ENCODE measurements at regions not wholly inside any gene's neighbourhood (a gene's known extent, or its start where the extent isn't known, plus 50 kb on each side); places are given as distances from the start of the nearest gene placed in this dataset.

GRCh38 chr15:94722024-94722636 lies 490.8 kb downstream of the MCTP2 start:
- DNase-seq, result no peak
- no peaks in the 10 kb centered on the region for H3K36me3 Mint-ChIP-seq
- no peaks in the 10 kb centered on the region for H3K9me3 Mint-ChIP-seq
- no peak overlapping the region for H3K27ac Mint-ChIP-seq
- no peak overlapping the region for H3K4me3 Mint-ChIP-seq
- H3K4me1 Mint-ChIP-seq, result no peaks in the 10 kb centered on the region
- peaks cover 2 to 5% (median 5%) of the 10 kb centered on the region in 3 donors for H3K27me3 Mint-ChIP-seq (ENCODE audit: low read depth in 3 of 3)

DNA sequence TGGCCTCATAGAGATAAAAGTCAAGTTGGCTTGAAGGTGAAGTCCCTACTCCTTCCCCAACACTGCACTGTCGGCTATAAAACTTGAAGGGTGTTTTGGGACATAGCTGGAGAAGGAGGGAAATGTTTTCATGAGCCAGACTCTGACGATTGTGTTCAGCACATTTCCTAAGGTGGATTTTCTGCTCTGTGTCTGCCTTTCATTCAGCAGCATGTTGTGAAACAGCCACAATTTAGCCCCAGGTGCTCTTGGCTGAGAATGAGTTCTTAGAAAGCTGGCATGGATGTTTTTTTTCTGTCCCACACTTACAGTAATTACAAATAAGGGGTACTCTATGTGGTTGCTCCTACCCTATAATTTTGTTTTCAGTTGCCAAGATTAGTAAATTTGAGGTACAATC lies 492.4 kb downstream of the MCTP2 start:
- DNase-seq, result no peak
- H3K9me3 Mint-ChIP-seq, result no peaks in the 10 kb centered on the region
- no peaks in the 10 kb centered on the region for H3K4me1 Mint-ChIP-seq
- H3K36me3 Mint-ChIP-seq, result no peaks in the 10 kb centered on the region
- no peak overlapping the region for H3K4me3 Mint-ChIP-seq
- peaks cover 2 to 11% (median 5%) of the 10 kb centered on the region in 3 donors for H3K27me3 Mint-ChIP-seq (ENCODE audit: low read depth in 3 of 3)
- no peak overlapping the region for H3K27ac Mint-ChIP-seq

- Mint-ChIP-seq H3K36me3 (no peaks in the 10 kb centered on the region), H3K27me3 (ENCODE audit: low read depth in 3 of 3) (peaks cover 0 to 9% (median 4%) of the 10 kb centered on the region in 3 donors), H3K4me1 (no peaks in the 10 kb centered on the region), H3K27ac (no peak overlapping the region), H3K4me3 (no peak overlapping the region), H3K9me3 (no peaks in the 10 kb centered on the region)
- DNase-seq, result no peak
Observed at GRCh38 chr15:94731286-94731685, 499.9 kb downstream of the MCTP2 start.

GRCh38 chr15:94734460-94734859 lies 503.1 kb downstream of the MCTP2 start:
- Mint-ChIP-seq H3K4me1 (no peaks in the 10 kb centered on the region), H3K27me3 (ENCODE audit: low read depth in 3 of 3) (peaks cover 0 to 4% (median 2%) of the 10 kb centered on the region in 3 donors), H3K4me3 (no peak overlapping the region), H3K27ac (no peak overlapping the region), H3K9me3 (no peaks in the 10 kb centered on the region), H3K36me3 (no peaks in the 10 kb centered on the region)
- no peak for DNase-seq

- no peak for DNase-seq
- peaks cover 1 to 2% (median 2%) of the 10 kb centered on the region in 3 donors for H3K27me3 Mint-ChIP-seq (ENCODE audit: low read depth in 3 of 3)
- H3K27ac Mint-ChIP-seq, result no peak overlapping the region
- no peaks in the 10 kb centered on the region for H3K36me3 Mint-ChIP-seq
- no peaks in the 10 kb centered on the region for H3K9me3 Mint-ChIP-seq
- H3K4me1 Mint-ChIP-seq, result no peaks in the 10 kb centered on the region
- H3K4me3 Mint-ChIP-seq, result no peak overlapping the region
Observed at GRCh38 chr15:94736236-94736635, 504.9 kb downstream of the MCTP2 start.

- peaks cover 0 to 4% (median 0%) of the 10 kb centered on the region in 3 donors for H3K27me3 Mint-ChIP-seq (ENCODE audit: low read depth in 3 of 3)
- no peaks in the 10 kb centered on the region for H3K9me3 Mint-ChIP-seq
- no peak overlapping the region for H3K4me3 Mint-ChIP-seq
- no peak overlapping the region for H3K27ac Mint-ChIP-seq
- DNase-seq, result no peak
- no peaks in the 10 kb centered on the region for H3K36me3 Mint-ChIP-seq
- H3K4me1 Mint-ChIP-seq, result no peaks in the 10 kb centered on the region
Observed at GRCh38 chr15:94739639-94740038, 508.3 kb downstream of the MCTP2 start.

- peaks cover 0 to 4% (median 0%) of the 10 kb centered on the region in 3 donors for H3K27me3 Mint-ChIP-seq (ENCODE audit: low read depth in 3 of 3)
- no peaks in the 10 kb centered on the region for H3K36me3 Mint-ChIP-seq
- DNase-seq, result no peak
- no peak overlapping the region for H3K27ac Mint-ChIP-seq
- no peaks in the 10 kb centered on the region for H3K9me3 Mint-ChIP-seq
- no peak overlapping the region for H3K4me3 Mint-ChIP-seq
- H3K4me1 Mint-ChIP-seq, result no peaks in the 10 kb centered on the region
Observed at GRCh38 chr15:94740469-94740868, 509.1 kb downstream of the MCTP2 start.

- Mint-ChIP-seq H3K4me1 (no peaks in the 10 kb centered on the region), H3K27ac (no peak overlapping the region), H3K27me3 (ENCODE audit: low read depth in 3 of 3) (peaks cover 0 to 6% (median 1%) of the 10 kb centered on the region in 3 donors), H3K36me3 (no peaks in the 10 kb centered on the region), H3K4me3 (no peak overlapping the region), H3K9me3 (no peaks in the 10 kb centered on the region)
- no peak for DNase-seq
Observed at GRCh38 chr15:94743668-94744067, 512.3 kb downstream of the MCTP2 start.

DNA sequence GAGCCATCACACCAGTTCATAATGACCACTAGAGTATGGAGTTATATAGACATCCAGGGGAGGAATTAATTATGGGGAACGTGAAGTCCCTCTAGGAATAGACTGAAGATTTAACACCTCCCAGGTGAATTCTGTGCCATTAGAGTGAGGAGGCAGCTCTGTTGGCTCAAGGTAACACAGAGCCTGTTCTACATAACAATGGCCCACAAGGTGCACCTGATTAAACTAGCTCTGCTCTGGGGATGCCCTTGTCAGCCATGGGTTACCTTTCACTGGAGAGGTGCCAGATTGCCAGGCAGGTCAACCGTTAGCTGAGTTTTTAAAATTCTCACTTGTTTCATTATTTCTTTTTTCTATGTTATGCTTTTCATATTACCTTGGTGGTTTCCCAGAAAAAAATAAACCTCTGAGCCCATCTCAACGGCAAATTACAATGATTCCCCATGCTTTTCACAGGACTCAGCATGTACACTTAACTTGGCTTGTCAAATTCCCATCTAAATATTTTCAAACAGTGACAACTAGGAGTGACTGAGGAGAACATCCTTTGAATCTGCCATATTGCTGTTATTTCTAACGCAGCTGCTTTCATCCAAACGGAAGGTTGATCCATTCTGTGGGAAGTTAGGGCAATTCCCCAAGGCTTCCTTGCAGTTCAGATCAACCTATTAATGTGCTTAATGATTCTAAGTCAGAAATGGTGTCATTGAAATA lies 512.9 kb downstream of the MCTP2 start:
- H3K27ac Mint-ChIP-seq, result no peak overlapping the region
- H3K9me3 Mint-ChIP-seq, result no peaks in the 10 kb centered on the region
- H3K36me3 Mint-ChIP-seq, result no peaks in the 10 kb centered on the region
- peaks cover 0 to 6% (median 1%) of the 10 kb centered on the region in 3 donors for H3K27me3 Mint-ChIP-seq (ENCODE audit: low read depth in 3 of 3)
- DNase-seq, result no peak
- no peaks in the 10 kb centered on the region for H3K4me1 Mint-ChIP-seq
- H3K4me3 Mint-ChIP-seq, result no peak overlapping the region

GRCh38 chr15:94745371-94745770 lies 514.0 kb downstream of the MCTP2 start:
- Mint-ChIP-seq H3K4me3 (no peak overlapping the region), H3K4me1 (no peaks in the 10 kb centered on the region), H3K36me3 (no peaks in the 10 kb centered on the region), H3K9me3 (no peaks in the 10 kb centered on the region), H3K27me3 (ENCODE audit: low read depth in 3 of 3) (peaks cover 0 to 6% (median 1%) of the 10 kb centered on the region in 3 donors), H3K27ac (no peak overlapping the region)
- no peak for DNase-seq

- peaks cover 0 to 6% (median 4%) of the 10 kb centered on the region in 3 donors for H3K27me3 Mint-ChIP-seq (ENCODE audit: low read depth in 3 of 3)
- H3K36me3 Mint-ChIP-seq, result no peaks in the 10 kb centered on the region
- DNase-seq, result no peak
- H3K9me3 Mint-ChIP-seq, result no peaks in the 10 kb centered on the region
- no peak overlapping the region for H3K4me3 Mint-ChIP-seq
- no peak overlapping the region for H3K27ac Mint-ChIP-seq
- H3K4me1 Mint-ChIP-seq, result no peaks in the 10 kb centered on the region
Observed at GRCh38 chr15:94747510-94747909, 516.1 kb downstream of the MCTP2 start.

DNA sequence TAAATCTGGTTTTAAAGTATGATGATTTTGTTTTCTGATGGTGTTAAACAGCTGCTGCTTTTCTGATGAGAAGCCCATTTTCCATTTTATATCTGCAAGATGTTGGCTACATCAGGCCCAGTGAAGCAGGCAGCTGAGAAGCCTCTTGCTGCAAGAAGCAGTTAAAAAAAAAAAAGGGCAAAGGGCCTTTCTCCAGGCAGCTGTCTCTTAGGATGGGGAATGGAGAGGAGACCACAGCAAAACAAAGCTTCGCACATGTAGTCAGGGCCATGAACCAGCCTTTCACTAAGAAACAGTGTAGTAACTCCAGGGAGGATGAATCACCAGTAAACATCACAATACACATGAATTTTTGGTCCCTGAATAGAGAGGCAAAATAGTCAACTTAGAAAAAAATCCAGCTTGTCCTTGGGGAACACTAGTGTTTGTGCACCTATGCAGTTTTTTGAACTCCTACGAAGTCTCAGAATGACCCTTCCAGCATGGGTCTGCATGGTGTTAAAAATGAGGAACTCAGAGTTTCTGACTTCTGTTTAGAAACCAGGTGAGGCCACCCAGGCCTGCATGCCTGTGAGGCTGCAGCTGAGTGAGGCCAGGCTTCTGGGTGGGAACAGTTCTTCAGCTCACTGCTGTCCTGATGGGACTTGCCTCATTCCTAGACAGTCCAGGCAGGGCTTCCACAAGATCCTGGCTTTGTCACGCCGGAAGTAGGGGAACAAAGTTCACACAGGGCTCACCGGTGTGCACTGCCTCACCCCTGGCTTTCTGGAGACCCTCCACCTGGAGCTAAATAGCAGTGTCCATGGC lies 518.7 kb downstream of the MCTP2 start:
- no peak overlapping the region for H3K27ac Mint-ChIP-seq
- no peak for DNase-seq
- H3K4me3 Mint-ChIP-seq, result no peak overlapping the region
- no peaks in the 10 kb centered on the region for H3K9me3 Mint-ChIP-seq
- H3K27me3 Mint-ChIP-seq (ENCODE audit: low read depth in 3 of 3), result peaks cover 0 to 6% (median 4%) of the 10 kb centered on the region in 3 donors
- no peaks in the 10 kb centered on the region for H3K36me3 Mint-ChIP-seq
- no peaks in the 10 kb centered on the region for H3K4me1 Mint-ChIP-seq

DNA sequence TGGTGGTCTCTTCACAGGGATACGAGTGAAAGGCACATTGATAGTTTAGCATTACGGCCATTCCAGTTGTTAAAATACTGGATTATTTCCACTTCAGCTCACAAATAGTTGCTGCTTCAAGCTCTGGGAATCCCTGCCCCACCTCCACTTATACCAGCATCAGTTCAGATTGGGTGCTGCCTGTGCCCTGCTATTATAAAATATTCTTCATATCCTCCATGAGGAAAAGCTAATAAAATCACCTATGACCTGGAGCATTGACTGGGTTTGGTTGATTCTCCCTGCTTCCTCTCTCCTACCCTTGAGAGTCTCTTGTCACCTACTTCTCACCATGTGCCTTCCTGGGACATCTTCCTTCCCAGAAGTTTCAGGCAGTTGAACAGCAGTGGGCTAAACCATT lies 529.0 kb downstream of the MCTP2 start:
- Mint-ChIP-seq H3K9me3 (peaks cover 0 to 2% (median 0%) of the 10 kb centered on the region in 6 donors), H3K27me3 (ENCODE audit: low read depth in 3 of 3) (peaks cover 2 to 6% (median 4%) of the 10 kb centered on the region in 3 donors), H3K36me3 (no peaks in the 10 kb centered on the region), H3K4me3 (no peak overlapping the region), H3K4me1 (no peaks in the 10 kb centered on the region), H3K27ac (peak overlapping the region in 1 of 6 donors; percentile 15)
- DNase-seq, result no peak

DNA sequence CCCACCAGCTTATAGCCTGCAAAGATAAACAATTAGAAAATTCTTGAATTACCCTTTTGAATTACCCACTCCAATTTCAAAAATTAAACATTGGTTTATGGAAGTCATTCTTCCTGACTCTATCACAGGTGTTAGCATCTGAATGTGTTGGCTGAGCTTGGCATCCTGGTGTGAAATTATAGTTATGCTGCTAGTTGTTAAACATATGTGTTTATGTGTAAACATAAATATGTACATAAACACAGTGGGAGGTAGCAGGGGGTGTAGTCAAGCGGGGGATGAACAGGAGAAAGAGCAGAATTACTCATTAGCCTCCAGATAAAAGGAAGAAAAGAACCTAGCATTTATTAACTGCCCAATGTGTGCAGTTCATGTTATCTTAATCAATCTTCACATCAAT lies 530.2 kb downstream of the MCTP2 start:
- Mint-ChIP-seq H3K9me3 (peaks cover 0 to 2% (median 0%) of the 10 kb centered on the region in 6 donors), H3K27me3 (ENCODE audit: low read depth in 3 of 3) (peaks cover 3 to 6% (median 4%) of the 10 kb centered on the region in 3 donors), H3K36me3 (no peaks in the 10 kb centered on the region), H3K27ac (no peak overlapping the region), H3K4me1 (no peaks in the 10 kb centered on the region), H3K4me3 (no peak overlapping the region)
- DNase-seq, result no peak

Measured in immature natural killer cell (primary cell).